ENCODE measurements at regions not wholly inside any gene's neighbourhood (a gene's known extent, or its start where the extent isn't known, plus 50 kb on each side); places are given as distances from the start of the nearest gene placed in this dataset.

DNA sequence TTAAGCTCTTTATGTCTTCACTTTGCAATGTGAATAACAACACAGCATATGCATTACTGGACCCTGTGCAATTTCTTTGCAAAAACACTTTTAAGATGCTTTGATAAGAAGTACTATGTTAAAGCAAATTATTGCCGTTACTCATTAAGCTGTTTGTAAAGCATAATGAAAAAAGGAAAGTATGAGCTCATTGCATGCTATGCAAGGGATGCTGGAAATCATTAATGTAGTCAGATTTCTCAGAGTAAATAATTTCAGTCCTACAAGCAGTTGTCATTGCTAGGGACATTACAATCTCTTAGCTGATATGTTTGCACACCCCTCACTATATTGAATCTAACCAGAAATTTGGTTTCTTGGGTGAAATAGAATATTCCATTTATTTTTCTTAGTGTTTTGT lies 982.5 kb upstream of the ADGRL2 start:
- DNase-seq (ENCODE audit: low spot score) (no peak), ATAC-seq (no peak), FAIRE-seq (no peak)
- Histone ChIP-seq H3K9me3 (ENCODE audit: low read length) (peaks cover 53% of the 10 kb centered on the region), H3K4me1 (ENCODE audit: insufficient read depth, low read length) (no peaks in the 10 kb centered on the region), H3K4me3 (replicated peaks in 1 of 3; ENCODE audit: insufficient read depth in 1 of 3, low read depth in 2 of 3, low read length in 3 of 3) (no peak overlapping the region), H3K4me2 (ENCODE audit: low read depth, low read length) (no peak overlapping the region), H3K27me3 (ENCODE audit: control insufficient read depth in 1 of 2, insufficient read depth in 2 of 2, low read length in 2 of 2) (no peaks in the 10 kb centered on the region), H3K36me3 (replicated peaks in 1 of 2; ENCODE audit: control insufficient read depth in 1 of 2, insufficient read depth in 2 of 2, low read length in 2 of 2) (no peaks in the 10 kb centered on the region), H4K20me1 (ENCODE audit: insufficient read depth, low read length) (no peaks in the 10 kb centered on the region), H2AFZ (ENCODE audit: low read length) (no peak overlapping the region), H3K27ac (ENCODE audit: extremely low read length, insufficient read depth, low read length) (no peak overlapping the region), H3K79me2 (ENCODE audit: insufficient read depth, low read length) (no peaks in the 10 kb centered on the region), H3K9ac (ENCODE audit: insufficient read depth, low read depth, low read length) (no peak overlapping the region)
- ChIA-PET CTCF (ENCODE audit: low intra/inter-chr PET ratio, low total read pairs) (no interaction called here), POLR2A (no interaction called here)
- intact Hi-C loops (cut with micrococcal nuclease; ENCODE audit: unreplicated experiment): no loop called here
- 0% methylated on average over 1 of the region's 1 CpG for WGBS (ENCODE audit: low lambda C conversion rate)
- no peak for TF ChIP-seq ZC3H13 (CRISPR knock-in tag; IDR thresholded peaks at IDR 0.05)
- TF ChIP-seq DR1 (CRISPR knock-in tag; IDR thresholded peaks at IDR 0.05): no peak
- no peak for TF ChIP-seq TAF15 (IDR thresholded peaks at IDR 0.05; ENCODE audit: low read depth, low read length, poor library complexity, severe bottlenecking)
- TF ChIP-seq ZNF101 (CRISPR knock-in tag; IDR thresholded peaks at IDR 0.05; ENCODE audit: borderline replicate concordance, low read depth): no peak
- no peak for TF ChIP-seq NKX3-1 (CRISPR knock-in tag; IDR thresholded peaks at IDR 0.05)
- TF ChIP-seq, protein P1, sequence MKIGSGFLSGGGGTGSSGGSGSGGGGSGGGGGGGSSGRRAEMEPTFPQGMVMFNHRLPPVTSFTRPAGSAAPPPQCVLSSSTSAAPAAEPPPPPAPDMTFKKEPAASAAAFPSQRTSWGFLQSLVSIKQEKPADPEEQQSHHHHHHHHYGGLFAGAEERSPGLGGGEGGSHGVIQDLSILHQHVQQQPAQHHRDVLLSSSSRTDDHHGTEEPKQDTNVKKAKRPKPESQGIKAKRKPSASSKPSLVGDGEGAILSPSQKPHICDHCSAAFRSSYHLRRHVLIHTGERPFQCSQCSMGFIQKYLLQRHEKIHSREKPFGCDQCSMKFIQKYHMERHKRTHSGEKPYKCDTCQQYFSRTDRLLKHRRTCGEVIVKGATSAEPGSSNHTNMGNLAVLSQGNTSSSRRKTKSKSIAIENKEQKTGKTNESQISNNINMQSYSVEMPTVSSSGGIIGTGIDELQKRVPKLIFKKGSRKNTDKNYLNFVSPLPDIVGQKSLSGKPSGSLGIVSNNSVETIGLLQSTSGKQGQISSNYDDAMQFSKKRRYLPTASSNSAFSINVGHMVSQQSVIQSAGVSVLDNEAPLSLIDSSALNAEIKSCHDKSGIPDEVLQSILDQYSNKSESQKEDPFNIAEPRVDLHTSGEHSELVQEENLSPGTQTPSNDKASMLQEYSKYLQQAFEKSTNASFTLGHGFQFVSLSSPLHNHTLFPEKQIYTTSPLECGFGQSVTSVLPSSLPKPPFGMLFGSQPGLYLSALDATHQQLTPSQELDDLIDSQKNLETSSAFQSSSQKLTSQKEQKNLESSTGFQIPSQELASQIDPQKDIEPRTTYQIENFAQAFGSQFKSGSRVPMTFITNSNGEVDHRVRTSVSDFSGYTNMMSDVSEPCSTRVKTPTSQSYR (CRISPR knock-in tag; IDR thresholded peaks at IDR 0.05; ENCODE audit: borderline replicate concordance): no peak
- TF ChIP-seq ZNF564 (CRISPR knock-in tag; IDR thresholded peaks at IDR 0.05): no peak
- no peak for TF ChIP-seq ZNF567 (CRISPR knock-in tag; IDR thresholded peaks at IDR 0.05; ENCODE audit: borderline replicate concordance)
- TF ChIP-seq, protein P2, sequence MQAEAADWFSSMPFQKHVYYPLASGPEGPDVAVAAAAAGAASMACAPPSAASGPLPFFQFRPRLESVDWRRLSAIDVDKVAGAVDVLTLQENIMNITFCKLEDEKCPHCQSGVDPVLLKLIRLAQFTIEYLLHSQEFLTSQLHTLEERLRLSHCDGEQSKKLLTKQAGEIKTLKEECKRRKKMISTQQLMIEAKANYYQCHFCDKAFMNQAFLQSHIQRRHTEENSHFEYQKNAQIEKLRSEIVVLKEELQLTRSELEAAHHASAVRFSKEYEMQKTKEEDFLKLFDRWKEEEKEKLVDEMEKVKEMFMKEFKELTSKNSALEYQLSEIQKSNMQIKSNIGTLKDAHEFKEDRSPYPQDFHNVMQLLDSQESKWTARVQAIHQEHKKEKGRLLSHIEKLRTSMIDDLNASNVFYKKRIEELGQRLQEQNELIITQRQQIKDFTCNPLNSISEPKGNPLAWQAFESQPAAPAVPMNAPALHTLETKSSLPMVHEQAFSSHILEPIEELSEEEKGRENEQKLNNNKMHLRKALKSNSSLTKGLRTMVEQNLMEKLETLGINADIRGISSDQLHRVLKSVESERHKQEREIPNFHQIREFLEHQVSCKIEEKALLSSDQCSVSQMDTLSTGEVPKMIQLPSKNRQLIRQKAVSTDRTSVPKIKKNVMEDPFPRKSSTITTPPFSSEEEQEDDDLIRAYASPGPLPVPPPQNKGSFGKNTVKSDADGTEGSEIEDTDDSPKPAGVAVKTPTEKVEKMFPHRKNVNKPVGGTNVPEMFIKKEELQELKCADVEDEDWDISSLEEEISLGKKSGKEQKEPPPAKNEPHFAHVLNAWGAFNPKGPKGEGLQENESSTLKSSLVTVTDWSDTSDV (CRISPR knock-in tag; IDR thresholded peaks at IDR 0.05): no peak
- TF ChIP-seq, protein P3, sequence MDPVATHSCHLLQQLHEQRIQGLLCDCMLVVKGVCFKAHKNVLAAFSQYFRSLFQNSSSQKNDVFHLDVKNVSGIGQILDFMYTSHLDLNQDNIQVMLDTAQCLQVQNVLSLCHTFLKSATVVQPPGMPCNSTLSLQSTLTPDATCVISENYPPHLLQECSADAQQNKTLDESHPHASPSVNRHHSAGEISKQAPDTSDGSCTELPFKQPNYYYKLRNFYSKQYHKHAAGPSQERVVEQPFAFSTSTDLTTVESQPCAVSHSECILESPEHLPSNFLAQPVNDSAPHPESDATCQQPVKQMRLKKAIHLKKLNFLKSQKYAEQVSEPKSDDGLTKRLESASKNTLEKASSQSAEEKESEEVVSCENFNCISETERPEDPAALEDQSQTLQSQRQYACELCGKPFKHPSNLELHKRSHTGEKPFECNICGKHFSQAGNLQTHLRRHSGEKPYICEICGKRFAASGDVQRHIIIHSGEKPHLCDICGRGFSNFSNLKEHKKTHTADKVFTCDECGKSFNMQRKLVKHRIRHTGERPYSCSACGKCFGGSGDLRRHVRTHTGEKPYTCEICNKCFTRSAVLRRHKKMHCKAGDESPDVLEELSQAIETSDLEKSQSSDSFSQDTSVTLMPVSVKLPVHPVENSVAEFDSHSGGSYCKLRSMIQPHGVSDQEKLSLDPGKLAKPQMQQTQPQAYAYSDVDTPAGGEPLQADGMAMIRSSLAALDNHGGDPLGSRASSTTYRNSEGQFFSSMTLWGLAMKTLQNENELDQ (CRISPR knock-in tag; IDR thresholded peaks at IDR 0.05; ENCODE audit: borderline replicate concordance): no peak
- no peak for TF ChIP-seq ZNF12 (CRISPR knock-in tag; IDR thresholded peaks at IDR 0.05)
- in situ Hi-C loops (cut with HindIII; ENCODE audit: extremely low pct_ligation_motif_present, low pct_unique_long_range_greater_than_20kb): no loop called here
- no TSS peak for BruUV-seq (replicated peaks)

Measured in HepG2 (cell line).